ENCODE measurements at regions not wholly inside any gene's neighbourhood (a gene's known extent, or its start where the extent isn't known, plus 50 kb on each side); places are given as distances from the start of the nearest gene placed in this dataset.
"Not testable (repeated sequence)": the region's sequence is repeated elsewhere in the genome, so short reads cannot be mapped to it uniquely, and the experiment has no call there.

- H3K4me3 Mint-ChIP-seq, result no peak overlapping the region
- H3K27me3 Mint-ChIP-seq, result peaks cover 13% of the 10 kb centered on the region
- ChIA-PET POLR2A (no interaction called here), CTCF (no interaction called here)
- H3K4me1 Mint-ChIP-seq, result no peaks in the 10 kb centered on the region
- no peaks in the 10 kb centered on the region for H3K9me3 Mint-ChIP-seq
- DNase-seq, result no peak
- H3K27ac Mint-ChIP-seq, result no peak overlapping the region
- H3K36me3 Mint-ChIP-seq (ENCODE audit: low read depth), result no peaks in the 10 kb centered on the region
These were observed 145.3 kb upstream of the MEX3C start for GRCh38 chr18:51342815-51343214.

GRCh38 chr18:51345848-51346391 is 148.4 kb upstream of the MEX3C start:
- H3K27ac Mint-ChIP-seq, result no peak overlapping the region
- ChIA-PET POLR2A (no interaction called here), CTCF (interaction anchor here (1.1 kb wide), 2 partner anchors 22 to 71 kb away, joined by 3 read pairs; no protein-coding TSS in a partner anchor)
- H3K36me3 Mint-ChIP-seq (ENCODE audit: low read depth), result no peaks in the 10 kb centered on the region
- peaks cover 11% of the 10 kb centered on the region for H3K27me3 Mint-ChIP-seq
- H3K4me3 Mint-ChIP-seq, result no peak overlapping the region
- H3K9me3 Mint-ChIP-seq, result no peaks in the 10 kb centered on the region
- H3K4me1 Mint-ChIP-seq, result no peaks in the 10 kb centered on the region
- DNase-seq, result no peak

GRCh38 chr18:51346404-51346803 is 148.9 kb upstream of the MEX3C start:
- peaks cover 12% of the 10 kb centered on the region for H3K27me3 Mint-ChIP-seq
- H3K9me3 Mint-ChIP-seq, result no peaks in the 10 kb centered on the region
- CTCF ChIA-PET, result interaction anchor here (1.1 kb wide), 1 partner anchor 70 kb away, joined by 3 read pairs; no protein-coding TSS in a partner anchor
- POLR2A ChIA-PET, result no interaction called here
- no peaks in the 10 kb centered on the region for H3K4me1 Mint-ChIP-seq
- H3K27ac Mint-ChIP-seq, result no peak overlapping the region
- H3K4me3 Mint-ChIP-seq, result no peak overlapping the region
- H3K36me3 Mint-ChIP-seq (ENCODE audit: low read depth), result no peaks in the 10 kb centered on the region
- DNase-seq, result no peak

- Mint-ChIP-seq H3K27ac (no peak overlapping the region), H3K4me1 (no peaks in the 10 kb centered on the region), H3K36me3 (ENCODE audit: low read depth) (no peaks in the 10 kb centered on the region), H3K27me3 (peaks cover 29% of the 10 kb centered on the region), H3K4me3 (no peak overlapping the region), H3K9me3 (no peaks in the 10 kb centered on the region)
- no peak for DNase-seq
- ChIA-PET CTCF (no interaction called here), POLR2A (no interaction called here)
These were observed 152.6 kb upstream of the MEX3C start for GRCh38 chr18:51350081-51350480.

- Mint-ChIP-seq H3K27ac (no peak overlapping the region), H3K4me3 (no peak overlapping the region), H3K27me3 (peaks cover 26% of the 10 kb centered on the region), H3K36me3 (ENCODE audit: low read depth) (no peaks in the 10 kb centered on the region), H3K9me3 (no peaks in the 10 kb centered on the region), H3K4me1 (peaks cover 1% of the 10 kb centered on the region)
- CTCF ChIA-PET, result no interaction called here
- POLR2A ChIA-PET, result no interaction called here
- no peak for DNase-seq
These were observed 158.4 kb upstream of the MEX3C start for GRCh38 chr18:51355841-51356240.

GRCh38 chr18:51360301-51360700 is 162.8 kb upstream of the MEX3C start:
- CTCF ChIA-PET; H3K27ac Mint-ChIP-seq; H3K4me3 Mint-ChIP-seq; H3K36me3 Mint-ChIP-seq (ENCODE audit: low read depth); POLR2A ChIA-PET; DNase-seq; H3K9me3 Mint-ChIP-seq: not testable (repeated sequence)
- Mint-ChIP-seq H3K27me3 (peaks cover 11% of the 10 kb centered on the region), H3K4me1 (peaks cover 14% of the 10 kb centered on the region)

- Mint-ChIP-seq H3K4me3 (no peak overlapping the region), H3K4me1 (peaks cover 14% of the 10 kb centered on the region), H3K36me3 (ENCODE audit: low read depth) (no peaks in the 10 kb centered on the region), H3K27ac (peak overlapping the region; percentile 2), H3K9me3 (no peaks in the 10 kb centered on the region), H3K27me3 (peaks cover 11% of the 10 kb centered on the region)
- no peak for DNase-seq
- ChIA-PET POLR2A (no interaction called here), CTCF (no interaction called here)
These were observed 163.8 kb upstream of the MEX3C start for GRCh38 chr18:51361130-51361860.

GRCh38 chr18:51363384-51363783 is 165.9 kb upstream of the MEX3C start:
- Mint-ChIP-seq H3K9me3 (no peaks in the 10 kb centered on the region), H3K36me3 (ENCODE audit: low read depth) (no peaks in the 10 kb centered on the region), H3K4me1 (peaks cover 14% of the 10 kb centered on the region), H3K4me3 (no peak overlapping the region), H3K27ac (no peak overlapping the region), H3K27me3 (peaks cover 18% of the 10 kb centered on the region)
- CTCF ChIA-PET, result no interaction called here
- no peak for DNase-seq
- POLR2A ChIA-PET, result no interaction called here

GRCh38 chr18:51370996-51371395 is 173.5 kb upstream of the MEX3C start:
- H3K27me3 Mint-ChIP-seq, result peaks cover 30% of the 10 kb centered on the region
- H3K4me3 Mint-ChIP-seq, result no peak overlapping the region
- H3K36me3 Mint-ChIP-seq (ENCODE audit: low read depth), result no peaks in the 10 kb centered on the region
- ChIA-PET POLR2A (no interaction called here), CTCF (interaction anchor here (0.6 kb wide), 1 partner anchor 551 kb away, joined by 4 read pairs; no protein-coding TSS in a partner anchor)
- H3K27ac Mint-ChIP-seq, result no peak overlapping the region
- H3K4me1 Mint-ChIP-seq, result no peaks in the 10 kb centered on the region
- H3K9me3 Mint-ChIP-seq, result peaks cover 3% of the 10 kb centered on the region
- DNase-seq, result no peak

GRCh38 chr18:51371929-51372328 is 174.4 kb upstream of the MEX3C start:
- Mint-ChIP-seq H3K9me3 (peaks cover 3% of the 10 kb centered on the region), H3K36me3 (ENCODE audit: low read depth) (no peaks in the 10 kb centered on the region), H3K4me3 (no peak overlapping the region), H3K27ac (no peak overlapping the region), H3K27me3 (peaks cover 35% of the 10 kb centered on the region), H3K4me1 (no peaks in the 10 kb centered on the region)
- DNase-seq, result no peak
- POLR2A ChIA-PET, result no interaction called here
- CTCF ChIA-PET, result interaction anchor here (0.6 kb wide), 1 partner anchor 552 kb away, joined by 4 read pairs; no protein-coding TSS in a partner anchor

- ChIA-PET POLR2A (no interaction called here), CTCF (no interaction called here)
- no peaks in the 10 kb centered on the region for H3K4me1 Mint-ChIP-seq
These were observed 184.6 kb upstream of the MEX3C start for GRCh38 chr18:51382081-51382480.

GRCh38 chr18:51383116-51383515 is 185.6 kb upstream of the MEX3C start:
- Mint-ChIP-seq H3K27me3 (peaks cover 7% of the 10 kb centered on the region), H3K9me3 (no peaks in the 10 kb centered on the region), H3K36me3 (ENCODE audit: low read depth) (no peaks in the 10 kb centered on the region), H3K4me3 (no peak overlapping the region), H3K4me1 (no peaks in the 10 kb centered on the region), H3K27ac (no peak overlapping the region)
- POLR2A ChIA-PET, result no interaction called here
- no peak for DNase-seq
- CTCF ChIA-PET, result no interaction called here

More at GRCh38 chr18:51382081-51382480, 184.6 kb upstream of the MEX3C start:
- no peak for DNase-seq
- no peaks in the 10 kb centered on the region for H3K9me3 Mint-ChIP-seq
- peaks cover under 1% of the 10 kb centered on the region for H3K27me3 Mint-ChIP-seq
- H3K27ac Mint-ChIP-seq, result no peak overlapping the region
- no peak overlapping the region for H3K4me3 Mint-ChIP-seq
- H3K36me3 Mint-ChIP-seq (ENCODE audit: low read depth), result no peaks in the 10 kb centered on the region

GRCh38 chr18:51383711-51384110 is 186.2 kb upstream of the MEX3C start:
- H3K4me1 Mint-ChIP-seq, result no peaks in the 10 kb centered on the region
- H3K27ac Mint-ChIP-seq, result no peak overlapping the region
- ChIA-PET CTCF (no interaction called here), POLR2A (no interaction called here)
- no peak for DNase-seq
- H3K4me3 Mint-ChIP-seq, result no peak overlapping the region
- no peaks in the 10 kb centered on the region for H3K36me3 Mint-ChIP-seq (ENCODE audit: low read depth)
- H3K27me3 Mint-ChIP-seq, result peaks cover 7% of the 10 kb centered on the region
- H3K9me3 Mint-ChIP-seq, result no peaks in the 10 kb centered on the region

- no peaks in the 10 kb centered on the region for H3K36me3 Mint-ChIP-seq (ENCODE audit: low read depth)
- no peaks in the 10 kb centered on the region for H3K4me1 Mint-ChIP-seq
- H3K27me3 Mint-ChIP-seq, result peaks cover 7% of the 10 kb centered on the region
- ChIA-PET POLR2A (no interaction called here), CTCF (interaction anchor here (0.9 kb wide), 1 partner anchor 20 kb away, joined by 3 read pairs; no protein-coding TSS in a partner anchor)
- no peak overlapping the region for H3K27ac Mint-ChIP-seq
- DNase-seq, result no peak
- H3K4me3 Mint-ChIP-seq, result no peak overlapping the region
- no peaks in the 10 kb centered on the region for H3K9me3 Mint-ChIP-seq
These were observed 187.8 kb upstream of the MEX3C start for GRCh38 chr18:51385270-51385669.

Measured in activated CD4-positive, alpha-beta T cell treated with anti-CD3 and anti-CD28 coated beads, Interleukin-2, amount 10 ng/mL, durations not matched to agents 7 days and 5 days (primary cell).